Neural cell (in vitro differentiated cells): ENCODE measurements at regions not wholly inside any gene's neighbourhood (a gene's known extent, or its start where the extent isn't known, plus 50 kb on each side); places are given as distances from the start of the nearest gene placed in this dataset.

Experiments used
- H2AFZ ChIP-seq: fragments of 200-600, 300-800 bp; sonication (generic), shearing (Covaris generic); 2 replicates; pipeline ENCODE4 v1.6.0; 2014; ENCODE audit warnings: low read depth, mild to moderate bottlenecking, antibody characterized with exemption, low read length, moderate library complexity
- H3F3A ChIP-seq: fragments of 200-600 bp; shearing (Covaris generic); 2 replicates; pipeline ENCODE4 v1.6.1; 2016; ENCODE audit warnings: mild to moderate bottlenecking, moderate library complexity, mixed read lengths, antibody characterized with exemption, low read length; ENCODE audit not compliant: insufficient read depth, poor library complexity, severe bottlenecking
- H3K27ac ChIP-seq: fragments of 200-600, 300-800 bp; sonication (generic), shearing (Covaris generic); 2 replicates; pipeline ENCODE4 v1.5.1; 2014; ENCODE audit warnings: mild to moderate bottlenecking, low read length, moderate library complexity
- H3K27me3 ChIP-seq: fragments of 300-800, 200-600 bp; sonication (generic), shearing (Covaris generic); 2 replicates; pipeline ENCODE4 v1.6.0; 2014; ENCODE audit warnings: mild to moderate bottlenecking, low read depth, low read length, moderate library complexity; ENCODE audit not compliant: insufficient read depth
- H3K36me3 ChIP-seq: fragments of 300-800, 200-600 bp; sonication (generic), shearing (Covaris generic); 2 replicates; pipeline ENCODE4 v1.5.1; 2014; ENCODE audit warnings: mild to moderate bottlenecking, antibody characterized with exemption, low read length, moderate library complexity; ENCODE audit not compliant: insufficient read depth
- H3K4me2 ChIP-seq: fragments of 300-800, 200-600 bp; sonication (generic), shearing (Covaris generic); 2 replicates; pipeline ENCODE4 v1.6.0; 2014; ENCODE audit warnings: mild to moderate bottlenecking, low read length
- H3K4me3 ChIP-seq: fragments of 300-800, 200-600 bp; sonication (generic), shearing (Covaris generic); 2 replicates; pipeline ENCODE4 v1.5.1; 2014; ENCODE audit warnings: mild to moderate bottlenecking, low read length, moderate library complexity
- H3K79me2 ChIP-seq: fragments of 200-600 bp; shearing (Covaris generic); replicated peaks from 2 replicates; pipeline ENCODE4 v1.6.0; 2014; ENCODE audit warnings: mild to moderate bottlenecking, low read length, moderate library complexity; ENCODE audit not compliant: insufficient read depth
- H3K9ac ChIP-seq: fragments of 300-800, 200-600 bp; sonication (generic), shearing (Covaris generic); 2 replicates; pipeline ENCODE4 v1.6.1; 2016; ENCODE audit warnings: mild to moderate bottlenecking, low read length, mixed read lengths
- H3K9me2 ChIP-seq: fragments of 200-600 bp; shearing (Covaris generic); 2 replicates; pipeline ENCODE4 v1.6.1; 2016; ENCODE audit warnings: mild to moderate bottlenecking, low read length, mixed read lengths; ENCODE audit not compliant: insufficient read depth
- H3K9me3 ChIP-seq: fragments of 200-600, 300-800 bp; sonication (generic), shearing (Covaris generic); 2 replicates; pipeline ENCODE4 v1.6.1; 2016; ENCODE audit warnings: mild to moderate bottlenecking, mixed run types, low read length, moderate library complexity, mixed read lengths
- H4K20me1 ChIP-seq: fragments of 200-600 bp; shearing (Covaris generic); 2 replicates; pipeline ENCODE4 v1.6.1; 2016; ENCODE audit warnings: mild to moderate bottlenecking, mixed run types; ENCODE audit not compliant: insufficient read depth
- EP300 ChIP-seq: fragments of 450-650 bp; conservative IDR thresholded peaks from 2 replicates; pipeline ENCODE4 v1.6.1; 2014; ENCODE audit warnings: antibody characterized with exemption, mild to moderate bottlenecking, moderate library complexity; ENCODE audit not compliant: poor library complexity, severe bottlenecking
- EZH2 ChIP-seq: fragments of 200-600, 300-800 bp; shearing (Covaris generic), sonication (generic); IDR thresholded peaks from 2 replicates; pipeline ENCODE4 v1.6.1; 2014; ENCODE audit warnings: antibody characterized with exemption, low read length, borderline replicate concordance, mild to moderate bottlenecking; ENCODE audit not compliant: insufficient read depth, poor library complexity, severe bottlenecking
- MXI1 ChIP-seq: fragments of 450-650 bp; conservative IDR thresholded peaks from 2 replicates; pipeline ENCODE4 v1.6.1; 2014; ENCODE audit warnings: antibody characterized with exemption, mild to moderate bottlenecking; ENCODE audit not compliant: poor library complexity, severe bottlenecking
- POLR2AphosphoS5 ChIP-seq: IDR thresholded peaks from 2 replicates; pipeline ENCODE4 v1.6.1; 2012
- RAD21 ChIP-seq: fragments of 450-650 bp; conservative IDR thresholded peaks from 2 replicates; pipeline ENCODE4 v1.6.1; 2014; ENCODE audit warnings: antibody characterized with exemption, mild to moderate bottlenecking, moderate library complexity
- SMC3 ChIP-seq: fragments of 450-650 bp; conservative IDR thresholded peaks from 2 replicates; pipeline ENCODE4 v1.6.1; 2014; ENCODE audit warnings: antibody characterized with exemption, mild to moderate bottlenecking, moderate library complexity; ENCODE audit not compliant: poor library complexity
- TAF1 ChIP-seq: IDR thresholded peaks from 2 replicates; pipeline ENCODE4 v1.6.1; 2012; ENCODE audit warnings: low read depth
- TF ChIP-seq, protein P1 (sequence below): fragments of 450-650 bp; IDR thresholded peaks from 2 replicates; pipeline ENCODE4 v1.5.1; 2014; ENCODE audit warnings: antibody characterized with exemption, mild to moderate bottlenecking, moderate library complexity; ENCODE audit not compliant: poor library complexity, severe bottlenecking
- TF ChIP-seq, protein P2 (sequence below): IDR thresholded peaks from 2 replicates; pipeline ENCODE4 v1.6.1; 2012; ENCODE audit warnings: borderline replicate concordance

DNA sequence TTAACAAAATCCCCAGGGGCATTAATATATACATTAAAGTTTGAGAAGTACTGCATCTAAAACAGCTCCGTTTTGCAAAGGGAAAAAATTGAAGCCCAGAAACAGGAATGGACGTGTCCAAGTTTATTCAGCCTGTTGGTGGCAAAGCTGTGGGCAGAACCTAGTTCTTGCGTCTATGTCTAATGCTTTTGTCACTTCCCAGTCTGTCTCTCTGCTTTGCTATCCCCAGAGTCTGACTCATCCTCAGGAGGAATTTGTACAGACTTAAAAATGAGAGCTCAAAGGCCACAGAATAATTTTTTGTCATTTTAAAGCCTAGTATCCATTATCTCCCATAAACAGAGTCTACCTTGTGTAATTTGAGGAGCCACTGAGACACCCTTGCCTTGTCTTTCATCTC lies 330.9 kb upstream of the GRIA1 start:
- Histone ChIP-seq H3K79me2 (no peaks in the 10 kb centered on the region), H3K4me2 (no peak overlapping the region), H3K9me3 (no peaks in the 10 kb centered on the region), H3K27ac (no peak overlapping the region), H3K9me2 (no peaks in the 10 kb centered on the region), H3K27me3 (no peaks in the 10 kb centered on the region), H3K9ac (no peak overlapping the region), H3K4me3 (no peak overlapping the region), H2AFZ (no peak overlapping the region), H4K20me1 (no peaks in the 10 kb centered on the region), H3F3A (no peaks in the 10 kb centered on the region), H3K36me3 (no peaks in the 10 kb centered on the region)
- TF ChIP-seq, protein P1, sequence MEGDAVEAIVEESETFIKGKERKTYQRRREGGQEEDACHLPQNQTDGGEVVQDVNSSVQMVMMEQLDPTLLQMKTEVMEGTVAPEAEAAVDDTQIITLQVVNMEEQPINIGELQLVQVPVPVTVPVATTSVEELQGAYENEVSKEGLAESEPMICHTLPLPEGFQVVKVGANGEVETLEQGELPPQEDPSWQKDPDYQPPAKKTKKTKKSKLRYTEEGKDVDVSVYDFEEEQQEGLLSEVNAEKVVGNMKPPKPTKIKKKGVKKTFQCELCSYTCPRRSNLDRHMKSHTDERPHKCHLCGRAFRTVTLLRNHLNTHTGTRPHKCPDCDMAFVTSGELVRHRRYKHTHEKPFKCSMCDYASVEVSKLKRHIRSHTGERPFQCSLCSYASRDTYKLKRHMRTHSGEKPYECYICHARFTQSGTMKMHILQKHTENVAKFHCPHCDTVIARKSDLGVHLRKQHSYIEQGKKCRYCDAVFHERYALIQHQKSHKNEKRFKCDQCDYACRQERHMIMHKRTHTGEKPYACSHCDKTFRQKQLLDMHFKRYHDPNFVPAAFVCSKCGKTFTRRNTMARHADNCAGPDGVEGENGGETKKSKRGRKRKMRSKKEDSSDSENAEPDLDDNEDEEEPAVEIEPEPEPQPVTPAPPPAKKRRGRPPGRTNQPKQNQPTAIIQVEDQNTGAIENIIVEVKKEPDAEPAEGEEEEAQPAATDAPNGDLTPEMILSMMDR, result no peak
- TF ChIP-seq, protein P2, sequence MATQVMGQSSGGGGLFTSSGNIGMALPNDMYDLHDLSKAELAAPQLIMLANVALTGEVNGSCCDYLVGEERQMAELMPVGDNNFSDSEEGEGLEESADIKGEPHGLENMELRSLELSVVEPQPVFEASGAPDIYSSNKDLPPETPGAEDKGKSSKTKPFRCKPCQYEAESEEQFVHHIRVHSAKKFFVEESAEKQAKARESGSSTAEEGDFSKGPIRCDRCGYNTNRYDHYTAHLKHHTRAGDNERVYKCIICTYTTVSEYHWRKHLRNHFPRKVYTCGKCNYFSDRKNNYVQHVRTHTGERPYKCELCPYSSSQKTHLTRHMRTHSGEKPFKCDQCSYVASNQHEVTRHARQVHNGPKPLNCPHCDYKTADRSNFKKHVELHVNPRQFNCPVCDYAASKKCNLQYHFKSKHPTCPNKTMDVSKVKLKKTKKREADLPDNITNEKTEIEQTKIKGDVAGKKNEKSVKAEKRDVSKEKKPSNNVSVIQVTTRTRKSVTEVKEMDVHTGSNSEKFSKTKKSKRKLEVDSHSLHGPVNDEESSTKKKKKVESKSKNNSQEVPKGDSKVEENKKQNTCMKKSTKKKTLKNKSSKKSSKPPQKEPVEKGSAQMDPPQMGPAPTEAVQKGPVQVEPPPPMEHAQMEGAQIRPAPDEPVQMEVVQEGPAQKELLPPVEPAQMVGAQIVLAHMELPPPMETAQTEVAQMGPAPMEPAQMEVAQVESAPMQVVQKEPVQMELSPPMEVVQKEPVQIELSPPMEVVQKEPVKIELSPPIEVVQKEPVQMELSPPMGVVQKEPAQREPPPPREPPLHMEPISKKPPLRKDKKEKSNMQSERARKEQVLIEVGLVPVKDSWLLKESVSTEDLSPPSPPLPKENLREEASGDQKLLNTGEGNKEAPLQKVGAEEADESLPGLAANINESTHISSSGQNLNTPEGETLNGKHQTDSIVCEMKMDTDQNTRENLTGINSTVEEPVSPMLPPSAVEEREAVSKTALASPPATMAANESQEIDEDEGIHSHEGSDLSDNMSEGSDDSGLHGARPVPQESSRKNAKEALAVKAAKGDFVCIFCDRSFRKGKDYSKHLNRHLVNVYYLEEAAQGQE, result no peak

- Histone ChIP-seq H3K4me2 (no peak overlapping the region), H3K9me2 (no peaks in the 10 kb centered on the region), H3F3A (no peaks in the 10 kb centered on the region)
These were observed 322.2 kb upstream of the GRIA1 start for GRCh38 chr5:153168241-153168640.

DNA sequence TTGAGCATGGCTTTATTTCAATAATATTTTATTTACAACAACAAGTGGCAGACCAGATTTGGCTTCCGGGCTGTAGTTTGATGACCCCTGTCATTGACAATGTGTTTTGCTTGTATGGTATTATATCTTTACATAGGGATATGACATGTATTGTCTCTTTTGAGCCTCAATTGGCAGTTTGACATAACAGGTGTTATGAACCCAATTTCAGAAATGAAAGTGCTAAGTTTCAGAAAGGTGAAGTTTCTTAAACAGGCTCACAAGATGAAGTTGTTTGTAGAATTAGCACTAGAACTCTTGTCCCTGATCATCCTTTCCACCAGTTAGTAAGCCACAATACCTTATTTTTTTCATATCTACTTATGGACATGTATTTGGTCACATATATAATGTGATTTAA lies 303.0 kb upstream of the GRIA1 start:
- H4K20me1 ChIP-seq, result no peaks in the 10 kb centered on the region
- H3K9me2 ChIP-seq, result no peaks in the 10 kb centered on the region
- H3K9ac ChIP-seq, result no peak overlapping the region
- no peak overlapping the region for H3K4me2 ChIP-seq
- no peak overlapping the region for H3K4me3 ChIP-seq
- no peaks in the 10 kb centered on the region for H3K36me3 ChIP-seq
- no peaks in the 10 kb centered on the region for H3K79me2 ChIP-seq
- H2AFZ ChIP-seq, result no peak overlapping the region
- H3K9me3 ChIP-seq, result no peaks in the 10 kb centered on the region
- no peaks in the 10 kb centered on the region for H3K27me3 ChIP-seq
- H3F3A ChIP-seq, result no peaks in the 10 kb centered on the region
- H3K27ac ChIP-seq, result no peak overlapping the region
- TF ChIP-seq SMC3 (no peak), EZH2 (no peak)
- TF ChIP-seq, protein P1, result no peak
- TF ChIP-seq, protein P2, result no peak

More at GRCh38 chr5:153168241-153168640, 322.2 kb upstream of the GRIA1 start:
- no peak overlapping the region for H3K4me3 ChIP-seq
- H3K27ac ChIP-seq, result no peak overlapping the region
- H4K20me1 ChIP-seq, result no peaks in the 10 kb centered on the region
- no peaks in the 10 kb centered on the region for H3K79me2 ChIP-seq
- TF ChIP-seq MXI1 (no peak), RAD21 (no peak), TAF1 (no peak), EP300 (no peak), SMC3 (no peak), EZH2 (no peak), POLR2AphosphoS5 (no peak)
- TF ChIP-seq, protein P1, result no peak
- no peak overlapping the region for H3K9ac ChIP-seq
- no peaks in the 10 kb centered on the region for H3K27me3 ChIP-seq
- no peaks in the 10 kb centered on the region for H3K36me3 ChIP-seq
- no peaks in the 10 kb centered on the region for H3K9me3 ChIP-seq
- H2AFZ ChIP-seq, result no peak overlapping the region
